ENCODE measurements at regions not wholly inside any gene's neighbourhood (a gene's known extent, or its start where the extent isn't known, plus 50 kb on each side); places are given as distances from the start of the nearest gene placed in this dataset.

DNA sequence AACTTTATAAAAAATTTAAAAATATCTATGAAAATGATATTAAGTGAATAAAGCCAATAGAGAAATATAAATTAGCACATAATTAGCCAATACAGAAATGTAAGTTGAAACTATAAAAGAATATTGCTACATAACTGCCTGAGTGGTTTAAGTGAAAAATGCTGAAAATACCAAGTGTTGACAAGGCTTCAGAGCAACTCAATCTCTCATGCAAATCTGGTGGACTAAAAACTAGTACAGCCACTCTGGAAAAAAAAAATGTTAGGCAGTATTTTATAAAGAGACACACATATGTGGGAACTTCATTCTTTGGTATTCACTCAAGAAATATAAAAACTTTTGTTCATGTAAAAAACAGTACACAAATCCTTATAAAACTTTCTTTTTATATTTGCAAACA, 833.7 kb upstream of the ROBO1 start:
- TF ChIP-seq CTCF (IDR thresholded peaks at IDR 0.05; ENCODE audit: control insufficient read depth, insufficient read depth, low read depth, low read length, missing control alignments), result no peak
- H3K4me3 ChIP-seq (ENCODE audit: control insufficient read depth, low read depth, low read length), result no peak overlapping the region
- DNase-seq (ENCODE audit: low read depth), result no peak

DNA sequence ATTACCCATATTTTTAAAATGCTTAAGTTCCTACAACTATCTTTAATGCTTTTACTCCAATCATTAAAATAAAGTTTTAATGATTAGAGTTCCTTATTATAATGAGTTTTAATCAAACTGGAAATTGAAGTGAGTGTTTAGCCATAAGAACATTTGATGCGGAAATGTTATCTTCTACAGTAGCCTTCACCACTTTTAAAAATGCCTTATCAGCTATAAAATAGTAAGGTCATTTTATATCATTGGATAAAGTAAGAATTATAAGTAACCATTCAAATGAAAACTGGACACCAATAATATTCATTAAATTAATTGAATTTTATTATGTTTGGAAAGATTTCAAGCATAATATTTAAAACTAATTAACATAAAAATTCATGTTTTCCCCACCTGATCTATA, 825.0 kb upstream of the ROBO1 start:
- TF ChIP-seq CTCF (IDR thresholded peaks at IDR 0.05; ENCODE audit: control insufficient read depth, insufficient read depth, low read depth, low read length, missing control alignments), result no peak
- DNase-seq (ENCODE audit: low read depth), result no peak
- H3K4me3 ChIP-seq (ENCODE audit: control insufficient read depth, low read depth, low read length), result no peak overlapping the region

DNA sequence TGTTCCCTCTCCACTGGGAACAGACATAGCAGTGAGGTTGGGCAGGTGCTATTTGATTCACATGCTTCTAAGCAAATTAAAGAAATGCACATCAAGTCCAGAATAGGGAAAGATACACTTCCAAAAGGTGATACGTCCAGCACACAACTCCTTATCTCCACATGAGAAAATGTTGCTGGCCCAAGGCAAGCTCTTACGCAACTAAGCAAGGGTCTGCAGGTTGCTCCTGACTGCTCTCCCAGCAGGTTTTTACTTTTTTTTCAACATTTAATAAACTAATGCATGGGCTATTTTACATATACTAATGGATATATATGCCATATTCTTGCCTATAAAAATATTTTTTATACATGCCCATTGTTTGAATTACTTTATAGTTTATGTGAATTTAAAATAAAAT, 818.5 kb upstream of the ROBO1 start:
- no peak overlapping the region for H3K4me3 ChIP-seq (ENCODE audit: control insufficient read depth, low read depth, low read length)
- DNase-seq (ENCODE audit: low read depth), result no peak
- TF ChIP-seq CTCF (IDR thresholded peaks at IDR 0.05; ENCODE audit: control insufficient read depth, insufficient read depth, low read depth, low read length, missing control alignments), result no peak

DNA sequence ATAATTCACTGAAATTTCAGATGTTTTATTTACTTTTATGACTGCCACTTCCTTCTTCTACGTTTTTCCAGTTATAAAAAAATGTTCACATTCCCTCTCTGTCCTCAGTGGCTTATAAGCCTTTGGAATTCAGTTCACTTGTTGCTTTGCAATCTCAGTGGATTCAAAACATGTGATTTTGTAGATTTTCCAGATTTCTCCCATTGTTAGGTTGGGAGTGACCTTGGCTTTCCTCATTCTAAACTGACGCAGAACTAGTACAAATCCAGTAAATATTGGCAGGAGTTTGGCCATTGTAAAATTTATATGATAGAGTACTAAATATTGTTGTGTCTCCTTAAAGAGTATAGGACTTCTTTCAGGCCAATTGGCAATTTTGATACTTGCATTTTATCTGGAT, 812.3 kb upstream of the ROBO1 start:
- no peak for TF ChIP-seq CTCF (IDR thresholded peaks at IDR 0.05; ENCODE audit: control insufficient read depth, insufficient read depth, low read depth, low read length, missing control alignments)
- no peak for DNase-seq (ENCODE audit: low read depth)
- H3K4me3 ChIP-seq (ENCODE audit: control insufficient read depth, low read depth, low read length), result no peak overlapping the region

DNA sequence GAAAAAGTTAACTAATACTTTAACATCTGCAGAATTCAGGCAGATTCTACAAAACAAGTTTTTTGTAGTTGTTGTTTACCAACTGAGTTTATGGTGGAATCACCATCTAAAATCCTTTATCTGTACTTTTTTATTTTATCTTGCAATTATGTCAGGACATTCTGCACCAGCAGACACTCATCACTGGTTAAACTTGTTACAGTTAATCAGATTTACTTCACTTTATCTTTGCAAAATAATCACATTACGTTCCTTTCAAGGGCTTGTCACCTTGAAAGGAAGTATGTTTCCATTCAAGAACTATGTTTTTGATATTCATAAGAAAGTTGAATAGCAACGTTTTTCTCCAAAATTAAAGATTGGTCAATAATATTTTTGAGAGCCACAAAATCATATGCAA, 796.6 kb upstream of the ROBO1 start:
- no peak for DNase-seq (ENCODE audit: low read depth)
- no peak for TF ChIP-seq CTCF (IDR thresholded peaks at IDR 0.05; ENCODE audit: control insufficient read depth, insufficient read depth, low read depth, low read length, missing control alignments)
- H3K4me3 ChIP-seq (ENCODE audit: control insufficient read depth, low read depth, low read length), result no peak overlapping the region

GRCh38 chr3:80559701-80560100, 791.9 kb upstream of the ROBO1 start:
- TF ChIP-seq CTCF (IDR thresholded peaks at IDR 0.05; ENCODE audit: control insufficient read depth, insufficient read depth, low read depth, low read length, missing control alignments), result no peak
- no peak overlapping the region for H3K4me3 ChIP-seq (ENCODE audit: control insufficient read depth, low read depth, low read length)
- DNase-seq (ENCODE audit: low read depth), result no peak

- no peak for TF ChIP-seq CTCF (IDR thresholded peaks at IDR 0.05; ENCODE audit: control insufficient read depth, insufficient read depth, low read depth, low read length, missing control alignments)
- DNase-seq (ENCODE audit: low read depth), result no peak
- no peak overlapping the region for H3K4me3 ChIP-seq (ENCODE audit: control insufficient read depth, low read depth, low read length)
Measured at GRCh38 chr3:80556763-80557162, 789.0 kb upstream of the ROBO1 start.
